Osteocyte (in vitro differentiated cells): ENCODE measurements at regions not wholly inside any gene's neighbourhood (a gene's known extent, or its start where the extent isn't known, plus 50 kb on each side); places are given as distances from the start of the nearest gene placed in this dataset.

Experiments
- DNase-seq: peaks from one replicate; pipeline ENCODE4 v3.0.0; 2021; ENCODE audit warnings: mixed read lengths; ENCODE audit not compliant: unreplicated experiment; ENCODE audit errors: extremely low spot score
- H3K27ac Mint-ChIP-seq: one replicate; pipeline ENCODE4 v1.8.0; 2021; ENCODE audit warnings: mild to moderate bottlenecking, mixed read lengths; ENCODE audit not compliant: unreplicated experiment
- H3K27me3 Mint-ChIP-seq: one replicate; pipeline ENCODE4 v1.8.0; 2021; ENCODE audit warnings: mixed read lengths; ENCODE audit not compliant: unreplicated experiment
- H3K36me3 Mint-ChIP-seq: one replicate; pipeline ENCODE4 v1.8.0; 2021; ENCODE audit warnings: mixed read lengths; ENCODE audit not compliant: unreplicated experiment
- H3K4me1 Mint-ChIP-seq: one replicate; pipeline ENCODE4 v1.8.0; 2021; ENCODE audit warnings: mixed read lengths; ENCODE audit not compliant: unreplicated experiment
- H3K4me3 Mint-ChIP-seq: one replicate; pipeline ENCODE4 v1.8.0; 2021; ENCODE audit warnings: mild to moderate bottlenecking, moderate library complexity, mixed read lengths; ENCODE audit not compliant: unreplicated experiment
- H3K9me3 Mint-ChIP-seq: one replicate; pipeline ENCODE4 v1.8.0; 2021; ENCODE audit warnings: mixed read lengths; ENCODE audit not compliant: unreplicated experiment
- TF ChIP-seq, protein P1 (sequence below): fragments of 200-600 bp; sonication (generic); IDR thresholded peaks from 2 replicates; pipeline ENCODE4 v1.5.0; 2021; ENCODE audit warnings: antibody characterized with exemption, mild to moderate bottlenecking, moderate library complexity

DNA sequence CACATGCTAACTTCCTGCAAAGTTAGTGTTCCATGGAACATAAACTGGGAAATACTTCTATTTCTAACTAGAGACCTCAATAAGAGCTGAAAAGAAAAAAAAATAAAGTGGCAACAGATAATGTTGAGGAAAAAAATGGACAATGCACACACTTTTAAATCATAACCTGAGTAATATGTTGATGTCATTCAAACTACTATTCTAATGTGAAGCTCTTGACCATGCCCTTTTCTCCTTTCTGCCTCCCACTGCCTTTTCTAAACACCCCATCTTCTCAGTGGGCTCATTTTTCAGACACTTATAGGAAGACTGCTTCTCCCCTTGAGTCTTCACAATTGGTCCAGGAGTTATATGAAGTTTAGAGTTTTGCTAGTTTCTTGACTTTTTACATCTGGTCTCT, 280.9 kb upstream of the NT5C1B start:
- no peak for DNase-seq
- Mint-ChIP-seq H3K27me3 (no peaks in the 10 kb centered on the region), H3K27ac (no peak overlapping the region), H3K36me3 (no peaks in the 10 kb centered on the region), H3K9me3 (no peaks in the 10 kb centered on the region), H3K4me1 (no peaks in the 10 kb centered on the region), H3K4me3 (no peak overlapping the region)
- TF ChIP-seq, protein P1, sequence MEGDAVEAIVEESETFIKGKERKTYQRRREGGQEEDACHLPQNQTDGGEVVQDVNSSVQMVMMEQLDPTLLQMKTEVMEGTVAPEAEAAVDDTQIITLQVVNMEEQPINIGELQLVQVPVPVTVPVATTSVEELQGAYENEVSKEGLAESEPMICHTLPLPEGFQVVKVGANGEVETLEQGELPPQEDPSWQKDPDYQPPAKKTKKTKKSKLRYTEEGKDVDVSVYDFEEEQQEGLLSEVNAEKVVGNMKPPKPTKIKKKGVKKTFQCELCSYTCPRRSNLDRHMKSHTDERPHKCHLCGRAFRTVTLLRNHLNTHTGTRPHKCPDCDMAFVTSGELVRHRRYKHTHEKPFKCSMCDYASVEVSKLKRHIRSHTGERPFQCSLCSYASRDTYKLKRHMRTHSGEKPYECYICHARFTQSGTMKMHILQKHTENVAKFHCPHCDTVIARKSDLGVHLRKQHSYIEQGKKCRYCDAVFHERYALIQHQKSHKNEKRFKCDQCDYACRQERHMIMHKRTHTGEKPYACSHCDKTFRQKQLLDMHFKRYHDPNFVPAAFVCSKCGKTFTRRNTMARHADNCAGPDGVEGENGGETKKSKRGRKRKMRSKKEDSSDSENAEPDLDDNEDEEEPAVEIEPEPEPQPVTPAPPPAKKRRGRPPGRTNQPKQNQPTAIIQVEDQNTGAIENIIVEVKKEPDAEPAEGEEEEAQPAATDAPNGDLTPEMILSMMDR = no peak

DNA sequence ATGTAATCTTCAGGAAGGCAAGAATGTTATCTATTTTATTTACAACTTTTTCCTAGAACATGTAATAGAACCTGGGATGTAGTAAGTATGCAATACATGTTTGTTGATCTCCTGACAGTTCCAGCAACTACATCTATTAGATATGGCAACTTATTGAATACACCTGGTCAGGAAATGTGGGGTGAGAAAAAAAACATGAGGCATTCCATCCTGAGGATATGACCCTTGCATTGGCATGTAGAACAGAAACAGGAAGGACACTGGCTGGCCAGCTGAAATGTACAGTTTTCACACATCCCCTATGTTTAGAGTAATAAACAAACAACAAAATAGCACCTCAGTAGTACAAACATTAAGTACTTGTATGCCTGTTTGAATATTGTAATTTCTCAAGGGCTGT, 272.6 kb upstream of the NT5C1B start:
- H3K36me3 Mint-ChIP-seq = no peaks in the 10 kb centered on the region
- no peaks in the 10 kb centered on the region for H3K27me3 Mint-ChIP-seq
- TF ChIP-seq, protein P1 = no peak
- H3K9me3 Mint-ChIP-seq = peaks cover 25% of the 10 kb centered on the region
- H3K27ac Mint-ChIP-seq = no peak overlapping the region
- no peak overlapping the region for H3K4me3 Mint-ChIP-seq
- DNase-seq = no peak
- H3K4me1 Mint-ChIP-seq = peaks cover 1% of the 10 kb centered on the region

- TF ChIP-seq, protein P1 = no peak
- Mint-ChIP-seq H3K27me3 (no peaks in the 10 kb centered on the region), H3K27ac (no peak overlapping the region), H3K36me3 (no peaks in the 10 kb centered on the region), H3K4me1 (peaks cover 3% of the 10 kb centered on the region), H3K9me3 (peaks cover 31% of the 10 kb centered on the region), H3K4me3 (no peak overlapping the region)
- no peak for DNase-seq
Measured at GRCh38 chr2:18860179-18860578, 270.8 kb upstream of the NT5C1B start.

DNA sequence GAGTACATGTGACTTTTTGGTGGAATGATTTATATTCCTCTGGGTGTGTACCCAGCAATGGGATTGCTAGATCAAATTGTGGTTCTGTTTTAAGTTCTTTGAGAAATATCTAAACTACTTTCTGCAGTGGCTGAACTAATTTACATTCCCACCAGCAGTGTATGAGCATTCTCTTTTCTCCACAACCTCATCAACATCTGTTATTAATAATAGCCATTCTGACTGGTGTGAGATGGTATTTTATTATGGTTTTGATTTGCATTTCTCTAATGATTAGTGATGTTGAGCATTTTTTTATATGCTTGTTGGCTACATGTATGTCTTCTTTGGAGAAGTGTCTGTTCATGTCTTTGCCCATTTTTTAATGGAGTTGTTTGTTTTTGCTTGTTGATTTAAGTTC, 267.4 kb upstream of the NT5C1B start:
- TF ChIP-seq, protein P1 = no peak
- Mint-ChIP-seq H3K9me3 (peaks cover 31% of the 10 kb centered on the region), H3K4me3 (no peak overlapping the region), H3K27me3 (no peaks in the 10 kb centered on the region), H3K4me1 (peaks cover 3% of the 10 kb centered on the region), H3K27ac (no peak overlapping the region), H3K36me3 (no peaks in the 10 kb centered on the region)
- no peak for DNase-seq

GRCh38 chr2:18855027-18855426, 265.7 kb upstream of the NT5C1B start:
- no peak for DNase-seq
- Mint-ChIP-seq H3K4me1 (peaks cover 3% of the 10 kb centered on the region), H3K4me3 (no peak overlapping the region), H3K27ac (no peak overlapping the region), H3K9me3 (peaks cover 30% of the 10 kb centered on the region), H3K36me3 (no peaks in the 10 kb centered on the region), H3K27me3 (no peaks in the 10 kb centered on the region)
- TF ChIP-seq, protein P1 = peak; percentile 37
